Fibroblast of lung (primary cell): ENCODE measurements at regions not wholly inside any gene's neighbourhood (a gene's known extent, or its start where the extent isn't known, plus 50 kb on each side); places are given as distances from the start of the nearest gene placed in this dataset.

Experiments used
- DNase-seq, 2 donors: peaks; one replicate each; pipeline versions ENCODE4 v3.0.0 to v3.0.0-alpha.2; 2010; ENCODE audit warnings: low read depth in 2 of 2
- H2AFZ ChIP-seq: 2 replicates; pipeline ENCODE4 v1.5.1; 2012; ENCODE audit warnings: low read length, control low read depth, inconsistent platforms
- H3K27ac ChIP-seq: 2 replicates; pipeline ENCODE4 v1.5.1; 2011; ENCODE audit warnings: low read length, control low read depth; ENCODE audit not compliant: insufficient read depth
- H3K27me3 ChIP-seq: 2 replicates; pipeline ENCODE4 v1.5.1; 2011; ENCODE audit warnings: mild to moderate bottlenecking, low read length; ENCODE audit not compliant: control insufficient read depth, insufficient read depth
- H3K36me3 ChIP-seq: 2 replicates; pipeline ENCODE4 v1.5.1; 2011; ENCODE audit warnings: low read length; ENCODE audit not compliant: control insufficient read depth, insufficient read depth
- H3K4me1 ChIP-seq: 2 replicates; pipeline ENCODE4 v1.5.1; 2011; ENCODE audit warnings: low read length; ENCODE audit not compliant: control insufficient read depth, insufficient read depth; ENCODE audit errors: extremely low read depth
- H3K4me2 ChIP-seq: 2 replicates; pipeline ENCODE4 v1.5.1; 2011; ENCODE audit warnings: low read length, control low read depth; ENCODE audit not compliant: insufficient read depth; ENCODE audit errors: extremely low read depth
- H3K4me3 ChIP-seq, 4 experiments: fragments of 200-600 bp in 1 of 4; sonication (generic) in 1 of 4; replicated peaks in 1 of 4; 2 replicates each; pipeline ENCODE4 v1.5.1; 2011 to 2016; ENCODE audit warnings: low read length in 4 of 4, low read depth in 3 of 4, mild to moderate bottlenecking in 3 of 4, control low read depth in 2 of 4, inconsistent platforms in 1 of 4, mixed read lengths in 1 of 4; ENCODE audit not compliant: insufficient read depth in 1 of 4; ENCODE audit errors: control extremely low read depth in 1 of 4
- H3K79me2 ChIP-seq: 2 replicates; pipeline ENCODE4 v1.5.1; 2012; ENCODE audit warnings: mild to moderate bottlenecking, low read length, inconsistent platforms; ENCODE audit not compliant: control insufficient read depth, insufficient read depth
- H3K9ac ChIP-seq: 2 replicates; pipeline ENCODE4 v1.5.1; 2011; ENCODE audit warnings: mild to moderate bottlenecking, low read length, control low read depth; ENCODE audit not compliant: insufficient read depth
- H3K9me3 ChIP-seq: 2 replicates; pipeline ENCODE4 v1.5.1; 2012; ENCODE audit warnings: low read depth, low read length; ENCODE audit not compliant: control insufficient read depth, insufficient read depth
- H4K20me1 ChIP-seq: 2 replicates; pipeline ENCODE4 v1.5.1; 2011; ENCODE audit warnings: low read length; ENCODE audit not compliant: control insufficient read depth, insufficient read depth; ENCODE audit errors: extremely low read depth
- EZH2 ChIP-seq: IDR thresholded peaks from 2 replicates; pipeline ENCODE4 v1.5.1; 2012; ENCODE audit warnings: low read length, control low read depth, mild to moderate bottlenecking; ENCODE audit errors: missing control alignments
- TF ChIP-seq, protein P1 (sequence below), 2 donors: IDR thresholded peaks in 1 of 2; conservative IDR thresholded peaks in 1 of 2; 1 replicate in 1 of 2; 2 replicates in 1 of 2; pipeline ENCODE4 v1.5.1; 2011 to 2012; ENCODE audit warnings: low read length in 2 of 2, control low read depth in 1 of 2, inconsistent platforms in 1 of 2, low read depth in 1 of 2, mild to moderate bottlenecking in 1 of 2

- TF ChIP-seq, protein P1, sequence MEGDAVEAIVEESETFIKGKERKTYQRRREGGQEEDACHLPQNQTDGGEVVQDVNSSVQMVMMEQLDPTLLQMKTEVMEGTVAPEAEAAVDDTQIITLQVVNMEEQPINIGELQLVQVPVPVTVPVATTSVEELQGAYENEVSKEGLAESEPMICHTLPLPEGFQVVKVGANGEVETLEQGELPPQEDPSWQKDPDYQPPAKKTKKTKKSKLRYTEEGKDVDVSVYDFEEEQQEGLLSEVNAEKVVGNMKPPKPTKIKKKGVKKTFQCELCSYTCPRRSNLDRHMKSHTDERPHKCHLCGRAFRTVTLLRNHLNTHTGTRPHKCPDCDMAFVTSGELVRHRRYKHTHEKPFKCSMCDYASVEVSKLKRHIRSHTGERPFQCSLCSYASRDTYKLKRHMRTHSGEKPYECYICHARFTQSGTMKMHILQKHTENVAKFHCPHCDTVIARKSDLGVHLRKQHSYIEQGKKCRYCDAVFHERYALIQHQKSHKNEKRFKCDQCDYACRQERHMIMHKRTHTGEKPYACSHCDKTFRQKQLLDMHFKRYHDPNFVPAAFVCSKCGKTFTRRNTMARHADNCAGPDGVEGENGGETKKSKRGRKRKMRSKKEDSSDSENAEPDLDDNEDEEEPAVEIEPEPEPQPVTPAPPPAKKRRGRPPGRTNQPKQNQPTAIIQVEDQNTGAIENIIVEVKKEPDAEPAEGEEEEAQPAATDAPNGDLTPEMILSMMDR (conservative IDR thresholded peaks at IDR 0.05 in 1 of 2, IDR thresholded peaks at IDR 0.05 in 1 of 2; ENCODE audit: low read depth in 1 of 2, low read length in 2 of 2) = no peak
- TF ChIP-seq EZH2 = no peak
- Histone ChIP-seq H3K36me3 (no peaks in the 10 kb centered on the region), H3K4me1 (no peaks in the 10 kb centered on the region), H2AFZ (no peak overlapping the region), H4K20me1 (no peaks in the 10 kb centered on the region), H3K27ac (no peak overlapping the region), H3K4me3 (no peak overlapping the region), H3K9me3 (no peaks in the 10 kb centered on the region), H3K79me2 (no peaks in the 10 kb centered on the region), H3K9ac (no peak overlapping the region), H3K4me2 (no peak overlapping the region), H3K27me3 (no peaks in the 10 kb centered on the region)
- no peak for DNase-seq
Observed at GRCh38 chr14:29421156-29421728, 506.4 kb downstream of the PRKD1 start.

DNA sequence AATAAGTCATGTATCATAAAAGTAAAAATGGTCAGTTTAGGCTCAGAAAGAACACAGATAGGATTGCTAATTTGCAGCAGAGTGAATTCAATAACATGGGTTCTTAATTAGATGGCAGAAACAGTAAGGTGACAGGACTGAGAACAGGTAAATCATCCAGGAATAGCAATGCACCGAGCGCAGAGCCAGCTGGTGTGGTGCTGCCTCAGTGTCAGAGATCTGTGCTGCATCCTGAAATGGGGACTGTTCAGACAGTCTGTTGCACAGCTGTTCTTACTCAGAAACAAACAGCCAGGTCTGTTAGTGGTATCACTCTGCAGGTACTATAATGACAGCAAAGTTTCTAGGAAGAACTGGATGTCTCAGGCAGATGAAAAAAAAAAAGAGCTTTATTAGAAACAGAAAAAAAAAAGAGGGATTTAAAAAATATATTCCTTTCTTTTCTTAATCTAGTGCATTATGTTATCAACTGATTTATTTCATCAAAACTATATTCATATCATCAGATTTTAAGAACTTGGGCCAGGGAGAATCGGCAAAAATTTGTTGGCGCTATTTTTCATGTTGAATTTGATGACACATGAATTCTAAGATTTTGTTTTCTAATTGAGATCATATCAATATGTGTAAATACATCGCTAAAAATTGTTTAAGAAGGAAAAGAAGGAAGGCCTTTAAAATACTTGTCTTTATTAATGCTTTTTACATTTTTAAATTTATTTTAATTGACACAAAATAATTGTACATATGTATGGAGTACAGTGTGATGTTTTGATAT lies 501.8 kb downstream of the PRKD1 start:
- Histone ChIP-seq H3K4me3 (no peak overlapping the region), H3K36me3 (no peaks in the 10 kb centered on the region), H3K4me1 (no peaks in the 10 kb centered on the region), H3K4me2 (no peak overlapping the region), H4K20me1 (no peaks in the 10 kb centered on the region), H3K27ac (no peak overlapping the region), H3K27me3 (no peaks in the 10 kb centered on the region), H2AFZ (no peak overlapping the region), H3K9me3 (no peaks in the 10 kb centered on the region), H3K79me2 (no peaks in the 10 kb centered on the region), H3K9ac (no peak overlapping the region)
- TF ChIP-seq EZH2 = no peak
- TF ChIP-seq, protein P1 (conservative IDR thresholded peaks at IDR 0.05 in 1 of 2, IDR thresholded peaks at IDR 0.05 in 1 of 2; ENCODE audit: low read depth in 1 of 2, low read length in 2 of 2) = no peak
- DNase-seq = no peak

GRCh38 chr14:29442696-29443095 lies 485.0 kb downstream of the PRKD1 start:
- peaks cover 2% of the 10 kb centered on the region for H3K4me1 ChIP-seq
- no peaks in the 10 kb centered on the region for H3K36me3 ChIP-seq
- DNase-seq = peak; percentile 36 to 74
- H3K27ac ChIP-seq = no peak overlapping the region
- H3K27me3 ChIP-seq = no peaks in the 10 kb centered on the region
- peak overlapping the region; percentile 63 for H2AFZ ChIP-seq
- H3K79me2 ChIP-seq = no peaks in the 10 kb centered on the region
- H3K9me3 ChIP-seq = no peaks in the 10 kb centered on the region
- no peak overlapping the region for H3K9ac ChIP-seq
- TF ChIP-seq, protein P1 (conservative IDR thresholded peaks at IDR 0.05 in 1 of 2, IDR thresholded peaks at IDR 0.05 in 1 of 2; ENCODE audit: low read depth in 1 of 2, low read length in 2 of 2) = no peak
- no peak for TF ChIP-seq EZH2
- peak overlapping the region; percentile 55 for H3K4me2 ChIP-seq
- no peak overlapping the region for H3K4me3 ChIP-seq
- no peaks in the 10 kb centered on the region for H4K20me1 ChIP-seq
